Panc1 (cell line): ENCODE measurements at regions not wholly inside any gene's neighbourhood (a gene's known extent, or its start where the extent isn't known, plus 50 kb on each side); places are given as distances from the start of the nearest gene placed in this dataset.

ENCODE experiments used
- CTCF ChIP-seq: fragments of 450-650 bp; IDR thresholded peaks from 2 replicates; pipeline ENCODE4 v1.5.1; 2017; ENCODE audit warnings: mild to moderate bottlenecking
- SIN3A ChIP-seq: IDR thresholded peaks from 2 replicates; pipeline ENCODE4 v1.6.1; 2012; ENCODE audit warnings: low read depth, mild to moderate bottlenecking, low read length, moderate library complexity, borderline replicate concordance; ENCODE audit not compliant: insufficient read depth
- TF ChIP-seq, protein P1 (sequence below), 2 experiments: IDR thresholded peaks; 2 replicates each; pipeline ENCODE4 v1.6.1; 2011 to 2012; ENCODE audit warnings: low read depth in 2 of 2, control low read depth in 1 of 2, low read length in 1 of 2, mild to moderate bottlenecking in 1 of 2, moderate library complexity in 1 of 2; ENCODE audit not compliant: insufficient read depth in 1 of 2

GRCh38 chr17:77425348-77425747 is 284.6 kb downstream of the SEC14L1 start:
- TF ChIP-seq CTCF (no peak), SIN3A (no peak)
- TF ChIP-seq, protein P1, sequence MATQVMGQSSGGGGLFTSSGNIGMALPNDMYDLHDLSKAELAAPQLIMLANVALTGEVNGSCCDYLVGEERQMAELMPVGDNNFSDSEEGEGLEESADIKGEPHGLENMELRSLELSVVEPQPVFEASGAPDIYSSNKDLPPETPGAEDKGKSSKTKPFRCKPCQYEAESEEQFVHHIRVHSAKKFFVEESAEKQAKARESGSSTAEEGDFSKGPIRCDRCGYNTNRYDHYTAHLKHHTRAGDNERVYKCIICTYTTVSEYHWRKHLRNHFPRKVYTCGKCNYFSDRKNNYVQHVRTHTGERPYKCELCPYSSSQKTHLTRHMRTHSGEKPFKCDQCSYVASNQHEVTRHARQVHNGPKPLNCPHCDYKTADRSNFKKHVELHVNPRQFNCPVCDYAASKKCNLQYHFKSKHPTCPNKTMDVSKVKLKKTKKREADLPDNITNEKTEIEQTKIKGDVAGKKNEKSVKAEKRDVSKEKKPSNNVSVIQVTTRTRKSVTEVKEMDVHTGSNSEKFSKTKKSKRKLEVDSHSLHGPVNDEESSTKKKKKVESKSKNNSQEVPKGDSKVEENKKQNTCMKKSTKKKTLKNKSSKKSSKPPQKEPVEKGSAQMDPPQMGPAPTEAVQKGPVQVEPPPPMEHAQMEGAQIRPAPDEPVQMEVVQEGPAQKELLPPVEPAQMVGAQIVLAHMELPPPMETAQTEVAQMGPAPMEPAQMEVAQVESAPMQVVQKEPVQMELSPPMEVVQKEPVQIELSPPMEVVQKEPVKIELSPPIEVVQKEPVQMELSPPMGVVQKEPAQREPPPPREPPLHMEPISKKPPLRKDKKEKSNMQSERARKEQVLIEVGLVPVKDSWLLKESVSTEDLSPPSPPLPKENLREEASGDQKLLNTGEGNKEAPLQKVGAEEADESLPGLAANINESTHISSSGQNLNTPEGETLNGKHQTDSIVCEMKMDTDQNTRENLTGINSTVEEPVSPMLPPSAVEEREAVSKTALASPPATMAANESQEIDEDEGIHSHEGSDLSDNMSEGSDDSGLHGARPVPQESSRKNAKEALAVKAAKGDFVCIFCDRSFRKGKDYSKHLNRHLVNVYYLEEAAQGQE (IDR thresholded peaks at IDR 0.05; ENCODE audit: insufficient read depth in 1 of 2, low read depth in 2 of 2, low read length in 1 of 2) = no peak
